NCI-H446 treated with DMSO at 0.1 percent for 48 hours (cell line): ENCODE measurements at regions not wholly inside any gene's neighbourhood (a gene's known extent, or its start where the extent isn't known, plus 50 kb on each side); places are given as distances from the start of the nearest gene placed in this dataset.
"Not testable (repeated sequence)": the region's sequence is repeated elsewhere in the genome, so short reads cannot be mapped to it uniquely, and the experiment has no call there.

Experiments
- DNase-seq: peaks from one replicate; lab custom pipeline; 2025; lab: John Stamatoyannopoulos, UW

DNA sequence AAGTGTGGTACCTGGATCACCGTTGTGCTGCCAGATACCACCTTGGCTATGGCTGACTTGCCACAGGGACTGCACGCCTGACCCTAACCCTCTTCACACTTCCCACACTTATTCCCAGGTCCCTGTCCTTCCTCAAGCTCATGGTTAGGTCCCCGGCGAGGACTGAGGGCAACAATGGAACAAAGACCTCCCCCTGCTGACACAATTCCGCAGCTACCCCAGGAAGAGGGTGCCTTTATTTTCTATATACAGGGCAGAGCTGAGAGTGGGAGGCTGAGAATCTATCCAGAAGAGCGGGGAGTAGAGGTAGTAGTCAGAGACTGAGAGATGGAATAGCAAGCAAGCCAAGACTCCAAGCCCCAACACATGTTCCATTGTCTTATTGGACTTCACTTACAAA is 118.1 kb upstream of the SEM1 start:
- DNase-seq = no peak

DNA sequence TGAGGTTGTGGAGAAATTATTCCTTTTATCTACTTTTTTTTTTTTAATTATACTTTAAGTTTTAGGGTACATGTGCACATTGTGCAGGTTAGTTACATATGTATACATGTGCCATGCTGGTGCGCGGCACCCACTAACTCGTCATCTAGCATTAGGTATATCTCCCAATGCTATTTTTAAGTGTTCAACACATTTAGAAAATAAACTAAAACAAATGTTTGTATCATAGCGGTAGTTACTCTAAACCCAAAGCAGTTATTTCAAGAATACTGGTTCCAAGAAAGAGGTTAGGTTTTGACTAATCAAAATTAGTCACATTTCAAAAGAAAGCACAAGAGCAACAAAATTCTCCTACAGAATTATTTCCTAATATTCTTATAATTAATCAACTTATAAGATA is 119.5 kb upstream of the SEM1 start:
- DNase-seq = not testable (repeated sequence)

DNA sequence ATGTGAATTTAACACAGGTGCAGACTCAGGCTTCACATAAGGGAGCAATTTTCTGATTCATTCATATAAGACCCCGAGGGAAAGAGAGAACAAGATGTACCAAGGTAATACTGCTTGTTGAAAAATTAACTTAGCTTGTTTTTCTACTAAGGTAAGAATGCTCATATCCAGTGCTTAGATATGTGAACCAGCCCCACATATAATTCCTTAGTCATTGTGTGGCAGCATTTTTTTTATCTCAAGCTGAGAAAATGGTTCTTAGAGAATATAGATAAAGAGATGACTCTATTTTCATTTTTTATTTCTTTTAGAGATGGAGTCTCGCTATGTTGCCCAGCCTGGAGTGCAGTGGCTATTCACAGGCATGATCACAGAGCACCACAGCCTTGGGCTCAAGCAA is 121.8 kb upstream of the SEM1 start:
- no peak for DNase-seq

DNA sequence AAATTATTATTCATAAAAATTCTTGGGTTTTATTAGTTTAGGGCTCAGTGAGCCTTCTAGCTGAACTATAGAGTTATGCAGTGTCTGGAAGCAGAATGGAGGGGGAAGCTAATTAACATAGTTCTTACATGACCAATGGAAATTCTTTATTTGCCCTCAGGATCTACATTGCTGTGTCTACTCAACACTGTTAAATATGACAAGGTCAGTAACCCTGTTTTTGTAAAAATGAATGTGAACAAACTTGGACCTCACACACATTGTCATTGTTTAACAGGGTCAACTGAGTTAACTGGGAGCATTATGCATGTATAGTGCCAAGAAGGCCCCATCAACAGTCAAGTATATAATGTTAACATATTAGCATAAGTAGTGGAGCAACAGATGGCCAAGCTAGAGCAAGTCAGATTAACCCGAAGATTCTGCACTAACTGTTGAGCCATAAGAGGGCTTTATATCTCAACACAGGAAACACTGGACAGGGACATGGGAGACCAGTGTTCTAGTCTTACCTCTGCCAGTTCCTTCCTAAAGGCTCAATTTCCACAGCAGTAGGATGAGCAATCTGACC is 122.5 kb upstream of the SEM1 start:
- no peak for DNase-seq

DNA sequence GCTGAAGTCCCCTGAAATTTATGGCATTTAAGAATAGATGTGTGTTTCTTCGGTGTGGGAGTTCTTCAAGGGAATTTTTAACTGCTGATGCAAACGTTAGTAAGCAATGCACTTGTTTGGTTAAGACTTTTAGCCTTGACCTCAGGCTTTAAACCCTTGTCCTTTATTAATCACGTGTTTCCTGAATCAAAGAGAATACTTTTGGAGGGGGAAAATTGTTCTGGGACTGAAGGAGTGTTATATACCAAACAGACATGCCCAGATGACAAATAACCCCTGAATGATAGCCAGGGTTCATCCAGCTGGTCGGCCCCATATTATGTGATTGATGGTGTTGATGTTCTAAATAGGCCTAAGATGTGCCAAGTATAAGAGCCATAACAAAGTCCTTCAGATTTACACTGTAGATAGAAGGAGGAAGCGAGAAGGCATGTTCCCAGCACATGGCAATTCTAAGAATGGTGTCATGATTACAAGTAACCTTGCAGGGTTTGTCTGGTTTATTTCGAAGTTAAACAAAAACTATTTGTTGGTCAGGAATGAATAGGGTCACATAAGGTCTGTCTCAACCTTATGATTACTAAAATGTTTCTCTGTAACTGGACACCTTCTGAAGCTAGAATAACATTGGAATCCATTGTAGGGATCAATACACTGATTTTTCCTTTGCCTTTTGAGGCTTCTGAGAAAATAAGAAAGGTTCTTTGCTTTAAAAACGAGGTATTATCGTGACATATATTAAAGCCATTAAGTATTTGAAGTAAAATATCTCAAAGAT is 124.2 kb upstream of the SEM1 start:
- DNase-seq = no peak

DNA sequence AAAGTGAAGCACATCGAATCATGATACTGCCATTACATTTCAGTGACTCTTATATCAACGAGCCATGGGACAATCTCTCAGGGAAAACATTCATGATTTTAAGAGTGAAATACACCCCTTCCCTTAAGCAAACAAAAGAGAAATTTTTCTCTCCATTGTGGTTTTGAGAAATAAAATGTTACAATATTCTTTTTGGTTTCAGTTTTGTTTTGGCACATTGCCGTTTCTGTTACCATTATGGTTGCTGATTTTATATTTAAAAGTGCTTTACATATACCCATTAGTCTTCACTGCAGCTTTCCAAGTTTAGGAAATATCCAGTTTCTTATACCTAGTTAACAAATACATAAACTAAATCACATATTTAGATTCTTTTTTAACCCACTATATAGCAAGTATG is 126.8 kb upstream of the SEM1 start:
- no peak for DNase-seq

DNA sequence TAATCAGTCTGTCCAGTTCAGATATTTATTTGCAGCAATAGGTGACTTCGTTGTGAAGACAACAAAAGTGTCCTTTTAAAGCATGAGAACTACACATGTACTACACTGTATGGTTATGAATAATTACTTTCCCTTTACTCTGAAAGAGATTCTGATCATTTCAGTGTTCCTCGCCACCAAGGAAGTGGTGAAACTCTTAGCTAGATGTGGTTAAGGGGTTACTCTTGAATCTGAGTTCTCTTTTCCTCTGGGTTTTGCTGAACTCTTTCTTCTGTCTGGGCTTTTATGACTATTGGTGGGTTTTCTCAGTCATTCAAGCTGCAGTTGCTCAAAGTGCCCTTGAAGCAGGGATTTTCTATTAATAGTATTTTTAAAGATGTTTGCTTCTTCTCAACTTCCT is 127.9 kb upstream of the SEM1 start:
- DNase-seq = no peak

DNA sequence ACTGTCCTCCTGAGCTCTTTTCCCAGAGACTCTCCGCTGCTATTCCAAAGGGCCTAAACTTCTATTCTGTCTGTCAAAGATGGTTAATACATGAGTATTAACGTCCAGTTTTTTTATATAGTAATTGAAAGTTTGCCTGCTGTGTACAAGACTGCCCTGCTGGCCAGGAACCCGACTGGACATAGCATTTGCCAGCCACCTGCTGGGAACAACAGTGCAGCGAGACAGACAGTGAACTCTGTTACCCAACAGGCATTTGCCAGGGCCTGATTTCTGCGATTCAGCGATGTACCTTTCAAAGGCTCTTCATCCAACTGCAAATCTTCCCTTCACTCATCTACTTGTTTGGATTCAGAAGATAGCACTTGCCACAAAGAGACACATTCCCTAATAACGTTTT is 128.8 kb upstream of the SEM1 start:
- DNase-seq = no peak

DNA sequence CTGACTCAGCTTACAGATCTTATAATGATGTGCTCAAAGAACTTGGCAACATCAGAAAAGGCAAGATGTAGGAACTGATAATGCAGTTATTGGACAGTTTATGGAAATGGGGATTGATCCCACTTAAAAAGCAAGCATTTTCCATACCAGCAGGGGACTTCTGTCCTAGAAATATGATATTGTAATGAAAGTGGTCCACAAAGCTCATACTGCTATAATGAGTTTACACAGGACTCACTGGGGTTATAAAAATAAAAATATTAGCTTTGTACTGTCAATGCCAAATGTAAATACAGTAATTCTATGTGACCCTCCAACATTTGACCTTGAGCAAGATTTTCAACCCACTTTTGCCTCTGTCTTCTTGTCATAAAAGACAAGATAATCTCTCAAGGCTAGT is 145.5 kb upstream of the SEM1 start:
- DNase-seq = no peak

DNA sequence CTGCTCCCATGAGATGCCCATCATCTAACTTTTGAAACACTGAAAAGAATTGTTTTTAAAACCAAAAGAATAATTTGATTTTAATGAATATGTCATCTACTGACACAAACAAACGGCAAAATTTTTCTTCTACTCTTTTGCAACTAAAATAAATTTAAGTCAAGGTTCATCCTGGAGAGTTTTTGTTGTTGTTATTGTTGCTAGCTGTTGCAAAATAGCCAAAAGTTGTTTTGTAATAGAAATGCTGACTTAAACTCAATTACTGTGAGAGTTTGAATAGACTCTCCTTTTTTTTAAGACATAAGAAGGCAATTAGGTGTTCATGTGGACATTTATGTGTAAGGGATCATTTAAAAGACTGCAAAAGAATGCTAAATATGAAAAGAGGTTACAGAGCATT is 146.0 kb upstream of the SEM1 start:
- DNase-seq = no peak

DNA sequence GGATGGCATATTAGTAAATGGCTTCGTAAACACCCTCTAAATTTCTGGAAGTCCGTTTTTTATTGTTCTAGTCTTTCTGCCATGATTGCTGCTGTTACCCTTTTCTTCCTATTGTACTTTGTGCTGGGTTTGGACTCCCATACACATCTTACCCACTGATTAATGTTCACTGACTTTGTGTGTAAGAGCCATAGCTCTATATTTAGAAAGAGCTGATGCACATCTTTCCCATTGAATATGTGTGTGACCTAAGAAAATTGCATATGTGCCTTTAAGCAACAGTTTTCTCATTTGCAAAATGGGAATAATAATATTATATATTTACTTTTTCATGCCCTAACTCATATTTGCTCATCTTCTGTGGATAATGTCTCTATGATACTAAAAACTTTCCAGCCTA is 135.8 kb upstream of the DLX6 start:
- no peak for DNase-seq

DNA sequence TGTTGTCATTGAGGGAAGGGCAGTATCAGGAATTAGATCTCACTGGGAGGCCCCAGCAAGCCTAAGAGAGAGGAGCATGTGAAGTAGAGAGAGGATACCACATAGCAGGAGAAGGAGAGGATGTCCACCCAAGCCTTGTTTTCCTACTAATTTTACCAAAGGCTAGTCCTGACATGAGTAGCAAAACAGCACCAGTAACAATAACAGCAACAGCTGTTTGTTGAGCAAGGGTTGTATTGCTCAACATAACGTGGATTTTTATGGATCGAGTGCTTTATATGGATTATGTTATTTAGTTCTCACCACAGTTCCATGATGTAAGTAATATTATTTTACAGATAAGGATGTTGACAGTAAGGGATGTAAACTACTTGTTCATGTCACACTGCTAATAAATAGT is 135.2 kb upstream of the DLX6 start:
- no peak for DNase-seq

DNA sequence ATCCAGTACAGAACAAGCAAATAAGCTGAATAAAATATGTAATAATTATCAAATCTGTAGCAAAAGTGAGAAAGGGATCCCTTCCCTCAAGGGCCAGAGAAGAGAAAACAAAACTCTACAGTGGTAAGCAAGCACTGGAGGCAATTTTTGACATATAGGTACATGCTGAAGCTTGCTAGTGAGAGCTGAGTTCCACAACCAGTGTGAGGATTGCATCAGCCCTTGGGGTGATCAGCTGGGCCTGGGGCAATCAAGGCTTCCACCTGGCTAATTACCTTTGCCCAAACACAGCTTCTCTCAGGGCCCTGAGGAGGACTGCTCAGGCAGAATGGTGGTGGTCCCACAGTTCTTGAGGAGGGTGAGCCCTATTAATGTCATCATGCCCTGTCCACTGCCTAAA is 134.4 kb upstream of the DLX6 start:
- DNase-seq = no peak

DNA sequence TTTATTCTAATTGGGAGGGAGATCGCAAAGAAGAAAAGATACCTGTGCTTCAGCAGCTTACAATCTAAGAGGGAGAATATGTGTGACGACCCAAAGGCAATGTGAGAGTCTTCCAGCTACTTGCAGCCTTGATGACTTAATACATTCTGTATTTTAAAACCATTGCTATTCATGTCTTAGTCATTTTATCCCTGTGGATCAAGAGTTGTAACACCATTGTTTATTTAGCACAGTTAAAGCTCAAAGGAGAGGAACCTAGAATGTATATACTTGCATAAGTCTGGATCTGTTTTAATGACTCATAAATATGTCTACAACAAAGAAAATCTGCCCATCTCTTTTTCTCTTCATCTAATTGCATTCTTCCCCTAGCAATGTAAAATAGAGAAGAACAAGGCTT is 117.9 kb upstream of the DLX6 start:
- no peak for DNase-seq

DNA sequence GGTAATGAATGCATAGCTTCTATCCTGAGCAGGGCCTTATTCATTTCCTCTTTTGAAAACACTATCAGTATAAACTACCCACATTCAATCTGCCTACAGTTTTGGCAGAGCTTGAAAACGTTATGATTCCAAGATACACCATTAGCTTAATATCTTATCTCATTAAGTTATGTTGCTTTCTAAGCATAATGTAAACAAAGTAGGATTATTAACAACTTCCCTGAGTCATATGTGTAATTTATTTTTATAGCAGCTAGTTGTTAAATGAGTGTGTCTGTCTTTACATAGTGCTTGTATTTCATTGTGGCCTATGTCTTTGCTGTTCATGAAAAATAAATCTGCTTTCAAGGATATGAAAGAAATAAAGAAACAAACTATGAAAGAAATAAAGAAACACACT is 106.2 kb upstream of the DLX6 start:
- DNase-seq = no peak

DNA sequence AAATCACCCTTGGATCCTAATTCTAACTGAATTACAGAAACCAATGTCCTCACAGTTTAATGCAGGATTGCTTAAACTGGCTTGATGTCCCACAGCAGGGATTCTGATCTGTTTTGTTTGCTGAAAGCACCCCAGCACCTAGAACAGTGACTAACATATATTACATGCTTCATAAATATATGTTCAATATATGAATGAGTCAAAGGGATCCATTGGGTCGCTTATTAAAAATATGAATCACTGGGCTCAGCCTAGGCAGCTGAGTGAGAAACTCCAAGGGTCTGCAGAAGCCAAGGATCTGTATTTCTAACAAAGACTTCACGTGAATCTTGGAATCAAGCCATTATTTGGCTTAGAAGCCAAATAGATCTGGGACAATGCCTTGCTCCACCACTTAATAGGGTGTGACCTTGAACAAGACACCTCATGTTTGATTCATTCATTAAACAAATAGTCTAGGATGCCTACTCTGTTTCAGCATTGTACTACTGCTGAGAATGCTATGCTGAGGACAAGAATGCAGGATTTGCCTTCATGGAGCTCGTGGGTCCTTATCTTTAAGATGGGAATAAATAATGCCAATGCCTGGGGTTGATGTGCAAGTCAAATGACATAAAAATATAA is 103.4 kb upstream of the DLX6 start:
- no peak for DNase-seq

DNA sequence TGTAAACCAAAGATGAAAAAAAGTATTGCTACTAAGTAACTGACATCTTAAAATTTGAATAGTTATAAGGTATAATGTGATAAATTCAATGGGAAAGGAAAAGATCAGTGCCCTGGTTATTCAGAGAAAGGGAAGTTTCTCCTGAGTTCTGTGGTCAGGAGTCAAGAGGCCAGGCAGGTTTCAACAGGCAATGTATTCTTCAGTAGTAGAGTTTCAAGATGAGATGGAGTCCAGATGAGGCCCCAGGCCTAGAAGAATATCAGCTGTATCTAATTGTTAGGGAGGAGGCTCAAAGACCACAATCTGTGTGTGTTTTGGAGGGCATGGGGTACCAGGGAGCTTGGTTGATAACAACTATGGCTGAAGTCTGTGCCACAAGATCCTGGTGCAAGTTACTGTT is 101.4 kb upstream of the DLX6 start:
- no peak for DNase-seq

DNA sequence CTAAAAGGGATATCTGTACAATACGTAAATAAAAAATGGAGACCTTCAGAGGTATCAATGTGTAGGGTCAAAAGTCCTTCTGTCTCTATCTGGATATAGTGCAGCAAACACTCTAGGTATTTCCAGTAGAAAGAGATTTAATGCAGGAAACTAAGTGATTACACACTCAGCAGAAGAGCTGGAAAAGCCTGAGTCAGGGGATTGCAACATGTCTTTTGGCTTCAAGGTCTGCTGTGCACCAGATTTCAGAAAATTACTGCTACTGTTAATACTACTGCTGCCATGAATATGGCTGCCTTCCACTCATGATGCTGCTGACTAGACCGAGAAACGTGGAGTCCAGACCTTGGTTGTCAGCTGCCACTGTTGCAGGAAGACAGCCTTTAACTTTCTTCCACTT is 94.9 kb upstream of the DLX6 start:
- DNase-seq = no peak

DNA sequence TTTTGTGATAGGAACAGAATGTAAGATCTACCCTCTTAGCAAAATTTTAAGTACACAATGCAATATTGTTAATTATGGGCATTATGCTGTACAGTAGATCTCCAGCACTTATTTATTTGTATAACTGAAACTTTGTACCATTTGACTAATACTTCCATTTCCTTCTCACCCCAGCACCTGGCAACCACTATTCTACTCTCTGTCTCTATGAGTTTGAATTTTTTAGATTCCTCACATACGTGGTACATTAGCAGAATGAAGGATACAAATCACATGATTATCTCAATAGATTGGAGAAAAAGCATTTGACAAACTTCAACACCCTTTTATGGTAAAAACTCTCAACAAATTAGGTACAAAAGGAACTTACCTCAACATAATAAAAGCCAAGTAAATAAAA is 90.3 kb upstream of the DLX6 start:
- DNase-seq = no peak

DNA sequence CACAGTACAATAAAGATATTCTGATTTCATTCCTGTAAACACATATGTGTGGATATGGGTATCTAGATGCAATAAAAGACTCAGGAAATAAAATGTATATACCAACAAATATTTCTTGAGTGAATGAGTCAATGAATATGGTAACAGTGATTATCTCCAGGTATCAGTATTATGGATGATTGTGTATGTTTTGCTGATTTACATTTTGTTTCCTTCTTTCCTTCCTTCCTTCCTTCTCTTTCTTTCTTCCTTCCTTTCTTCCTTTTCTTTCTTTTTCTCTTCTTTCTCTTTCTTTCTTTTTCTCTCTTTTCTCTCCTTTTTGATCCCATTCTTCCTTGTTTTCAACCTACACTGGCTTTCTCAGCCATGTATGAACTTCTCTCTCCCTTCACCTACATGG is 85.3 kb upstream of the DLX6 start:
- no peak for DNase-seq

DNA sequence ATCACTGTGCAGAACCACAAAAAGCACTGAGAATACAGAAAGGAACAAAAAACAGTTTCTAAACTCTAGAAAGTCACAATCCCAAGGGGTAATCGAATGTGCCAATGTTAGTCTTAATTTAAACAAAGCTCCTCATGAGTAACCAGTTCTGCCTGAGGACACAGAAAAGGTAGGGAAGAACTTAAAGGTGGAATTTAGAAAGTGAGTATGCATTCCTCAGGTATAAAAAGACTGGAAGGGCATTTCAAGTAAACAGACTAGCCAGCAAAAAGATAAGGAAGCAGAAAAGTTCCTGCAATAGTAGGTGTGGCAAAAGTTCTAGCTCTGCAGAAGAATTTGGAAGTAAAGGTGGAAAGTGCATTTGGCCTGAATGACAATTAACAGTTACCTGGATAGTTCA is 84.6 kb upstream of the DLX6 start:
- DNase-seq = no peak

DNA sequence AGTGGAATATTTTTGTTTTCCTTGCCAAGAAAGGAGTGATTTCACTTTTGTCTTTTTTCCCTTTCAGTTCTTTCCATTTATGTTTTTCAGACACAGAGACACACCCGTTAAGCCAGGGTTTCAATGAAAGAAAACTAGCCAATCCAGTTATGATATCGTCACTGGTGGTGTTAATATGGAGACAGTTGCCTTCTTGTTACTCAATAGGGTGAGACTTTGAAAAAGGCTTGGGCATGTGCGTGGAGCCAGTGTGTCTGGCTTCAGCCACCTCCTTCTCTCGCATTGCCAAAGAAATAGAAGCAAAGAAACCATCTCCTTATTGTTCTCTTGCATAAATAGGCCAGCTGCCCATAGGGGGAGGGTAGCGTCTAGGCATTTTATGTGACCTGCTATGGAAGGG is 84.1 kb upstream of the DLX6 start:
- no peak for DNase-seq

DNA sequence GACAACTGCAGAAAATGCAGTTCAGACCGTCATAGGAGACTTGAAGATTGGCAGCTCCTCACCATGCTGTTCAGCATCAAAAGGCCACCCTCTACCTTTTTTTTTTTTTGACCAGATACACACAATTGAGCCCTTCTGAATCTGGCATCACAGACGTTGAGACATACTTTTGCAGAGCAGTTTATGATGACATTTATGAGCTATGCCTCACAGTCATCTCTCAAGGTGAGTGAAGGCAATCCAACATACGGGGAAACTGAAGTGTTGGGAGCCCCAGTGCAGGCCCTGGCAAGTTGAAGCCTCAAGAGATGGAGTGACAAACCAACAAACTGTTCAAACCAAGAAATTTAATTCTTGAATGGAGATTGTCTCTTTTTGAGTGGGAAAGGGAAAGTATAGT is 83.6 kb upstream of the DLX6 start:
- DNase-seq = no peak

DNA sequence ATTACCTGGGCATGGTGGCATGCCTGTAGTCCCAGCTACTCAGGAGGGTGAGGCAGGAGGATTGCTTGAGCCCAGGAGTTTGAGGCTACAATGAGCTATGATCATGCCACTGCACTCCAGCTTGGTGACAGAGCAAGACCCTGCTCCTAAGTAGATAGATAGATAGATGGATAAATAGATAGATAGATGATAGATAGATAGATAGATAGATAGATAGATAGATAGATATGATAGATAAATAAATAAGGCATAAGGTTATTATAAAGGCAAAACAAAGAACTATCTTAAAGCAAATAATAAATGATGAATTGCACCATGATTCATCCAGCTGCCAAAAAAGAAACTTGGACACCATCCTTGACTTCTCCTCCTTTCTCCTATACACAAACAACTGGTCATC is 82.0 kb upstream of the DLX6 start:
- DNase-seq = not testable (repeated sequence)
